Glutamatergic neuron (in vitro differentiated cells): ENCODE measurements at regions not wholly inside any gene's neighbourhood (a gene's known extent, or its start where the extent isn't known, plus 50 kb on each side); places are given as distances from the start of the nearest gene placed in this dataset.

ENCODE experiments used
- DNase-seq: peaks from one replicate; pipeline ENCODE4 v3.0.0; 2022
- H3K27ac Mint-ChIP-seq: one replicate; pipeline ENCODE4 v1.8.0; 2020; ENCODE audit warnings: mild to moderate bottlenecking, mixed read lengths, inconsistent platforms; ENCODE audit not compliant: unreplicated experiment
- H3K27me3 Mint-ChIP-seq: one replicate; pipeline ENCODE4 v1.8.0; 2020; ENCODE audit warnings: mild to moderate bottlenecking, moderate library complexity, mixed read lengths, inconsistent platforms; ENCODE audit not compliant: unreplicated experiment
- H3K36me3 Mint-ChIP-seq: one replicate; pipeline ENCODE4 v1.8.0; 2020; ENCODE audit warnings: mild to moderate bottlenecking, mixed read lengths, inconsistent platforms; ENCODE audit not compliant: unreplicated experiment
- H3K4me1 Mint-ChIP-seq: one replicate; pipeline ENCODE4 v1.8.0; 2020; ENCODE audit warnings: mild to moderate bottlenecking, low read depth, mixed read lengths, inconsistent platforms; ENCODE audit not compliant: unreplicated experiment
- H3K4me3 Mint-ChIP-seq: one replicate; pipeline ENCODE4 v1.8.0; 2020; ENCODE audit warnings: mild to moderate bottlenecking, mixed read lengths, inconsistent platforms; ENCODE audit not compliant: unreplicated experiment
- H3K9me3 Mint-ChIP-seq: one replicate; pipeline ENCODE4 v1.8.0; 2020; ENCODE audit warnings: mild to moderate bottlenecking, moderate library complexity, mixed read lengths, inconsistent platforms; ENCODE audit not compliant: unreplicated experiment
- CTCF ChIP-seq: fragments of 200-600 bp; sonication (generic); IDR thresholded peaks from one replicate; pipeline ENCODE4 v1.5.0; 2021; ENCODE audit not compliant: partially characterized antibody, unreplicated experiment

DNA sequence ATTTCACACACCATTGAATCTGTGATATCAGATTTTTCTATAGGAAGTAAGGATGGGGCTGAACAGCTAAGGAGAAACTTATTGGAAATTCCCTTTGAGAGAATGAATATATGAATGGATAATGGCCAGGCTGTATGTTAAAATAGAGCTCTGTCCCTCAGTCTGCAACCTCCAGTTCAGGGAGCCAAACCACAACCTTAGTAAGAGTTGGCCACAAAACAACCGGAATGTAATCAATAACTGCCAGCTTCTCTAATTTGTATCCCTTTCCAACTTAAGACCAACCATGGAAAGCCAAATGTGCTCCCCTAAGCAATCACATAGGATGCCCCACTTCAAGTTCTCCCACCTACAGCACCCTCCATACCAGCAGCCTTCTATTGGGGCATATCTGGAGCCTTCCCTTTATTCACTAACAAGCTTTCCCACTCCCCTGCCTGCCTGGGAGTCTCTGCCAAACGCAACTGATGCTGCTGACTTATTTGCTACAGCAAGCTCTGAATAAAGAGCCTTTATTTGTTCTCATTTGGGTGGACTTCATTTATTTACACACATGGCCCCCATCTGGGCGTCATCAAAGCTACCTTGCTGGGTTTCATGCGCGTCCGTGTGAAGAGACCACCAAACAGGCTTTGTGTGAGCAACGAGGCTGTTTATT lies 75.4 kb upstream of the LARS2 start:
- Mint-ChIP-seq H3K27me3 (peaks cover 2% of the 10 kb centered on the region), H3K9me3 (no peaks in the 10 kb centered on the region), H3K36me3 (peaks cover 5% of the 10 kb centered on the region), H3K4me1 (peaks cover 9% of the 10 kb centered on the region), H3K27ac (no peak overlapping the region), H3K4me3 (no peak overlapping the region)
- DNase-seq = no peak
- no peak for TF ChIP-seq CTCF

DNA sequence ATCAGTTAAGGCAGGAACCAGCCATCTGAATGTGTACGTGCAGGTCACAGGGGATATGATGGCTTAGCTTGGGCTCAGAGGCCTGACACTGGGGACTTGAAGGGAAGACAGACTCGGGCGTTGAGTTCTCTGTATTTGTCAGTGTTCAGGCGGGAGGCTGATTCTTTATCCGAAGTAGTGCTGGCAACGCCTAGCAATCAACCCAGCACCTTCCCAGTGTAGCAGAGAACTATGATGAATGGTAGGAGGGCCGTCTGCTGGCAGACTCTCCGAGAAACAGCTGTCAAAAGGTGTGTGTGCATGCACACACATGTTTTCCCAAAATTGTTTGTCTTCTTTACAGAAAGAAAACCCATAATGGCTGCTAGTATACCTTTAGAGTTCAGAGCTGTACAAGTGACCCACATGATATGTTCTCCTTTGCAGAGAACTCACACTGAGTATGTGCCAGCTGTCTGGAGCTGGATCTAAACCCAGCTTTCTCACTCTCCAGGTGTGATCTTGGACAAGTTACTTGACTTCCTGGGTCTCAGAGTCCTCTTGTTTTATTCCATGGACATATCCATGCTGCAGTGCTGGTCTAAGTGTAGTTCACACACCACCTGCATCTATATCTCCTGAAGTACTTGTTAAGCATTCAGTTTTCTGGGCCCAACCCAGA lies 74.5 kb upstream of the LARS2 start:
- Mint-ChIP-seq H3K27ac (no peak overlapping the region), H3K27me3 (peaks cover 2% of the 10 kb centered on the region), H3K4me1 (peaks cover 13% of the 10 kb centered on the region), H3K9me3 (no peaks in the 10 kb centered on the region), H3K4me3 (no peak overlapping the region), H3K36me3 (peaks cover 5% of the 10 kb centered on the region)
- no peak for DNase-seq
- TF ChIP-seq CTCF = no peak

GRCh38 chr3:45317710-45318109 lies 70.7 kb upstream of the LARS2 start:
- no peak for TF ChIP-seq CTCF
- no peak overlapping the region for H3K4me3 Mint-ChIP-seq
- peaks cover 22% of the 10 kb centered on the region for H3K4me1 Mint-ChIP-seq
- DNase-seq = no peak
- no peak overlapping the region for H3K27ac Mint-ChIP-seq
- H3K36me3 Mint-ChIP-seq = peaks cover 5% of the 10 kb centered on the region
- H3K27me3 Mint-ChIP-seq = peaks cover 2% of the 10 kb centered on the region
- H3K9me3 Mint-ChIP-seq = peaks cover 3% of the 10 kb centered on the region

DNA sequence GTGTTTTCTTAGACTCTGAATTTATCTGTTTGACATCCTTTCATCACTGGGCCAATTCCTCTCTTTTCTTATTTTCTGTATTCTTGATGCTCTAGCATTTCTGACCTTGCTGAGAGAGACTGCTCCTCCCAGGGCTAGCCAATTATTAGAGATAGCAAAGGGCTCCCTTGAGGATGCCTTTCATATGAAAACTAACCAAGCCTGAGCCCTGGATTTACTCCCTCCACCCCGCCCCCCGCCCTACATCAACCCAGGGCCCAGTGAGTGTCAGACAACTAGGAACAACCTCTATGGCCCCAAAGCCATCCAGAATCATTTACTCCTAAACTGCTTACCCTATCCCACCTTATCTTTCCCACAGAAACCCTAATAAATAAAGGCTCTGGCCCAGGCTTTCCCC lies 69.7 kb upstream of the LARS2 start:
- H3K36me3 Mint-ChIP-seq = peaks cover 5% of the 10 kb centered on the region
- H3K4me3 Mint-ChIP-seq = no peak overlapping the region
- H3K27ac Mint-ChIP-seq = no peak overlapping the region
- H3K4me1 Mint-ChIP-seq = peaks cover 22% of the 10 kb centered on the region
- H3K27me3 Mint-ChIP-seq = peaks cover 2% of the 10 kb centered on the region
- no peak for TF ChIP-seq CTCF
- no peak for DNase-seq
- H3K9me3 Mint-ChIP-seq = peaks cover 3% of the 10 kb centered on the region
